ENCODE measurements at regions not wholly inside any gene's neighbourhood (a gene's known extent, or its start where the extent isn't known, plus 50 kb on each side); places are given as distances from the start of the nearest gene placed in this dataset.

- intact Hi-C loops (cut with DNase I; ENCODE audit: low total_unique reads) = no loop called here
Observed at GRCh38 chr22:47629791-47630655, 867.6 kb downstream of the TBC1D22A start.

GRCh38 chr22:47629273-47629711 is 866.8 kb downstream of the TBC1D22A start:
- no peaks in the 10 kb centered on the region for H3K36me3 ChIP-seq
- peaks cover 0 to 7% (median 2%) of the 10 kb centered on the region in 4 donors for H3K9me3 ChIP-seq
- no peak overlapping the region for H3K4me3 ChIP-seq
- intact Hi-C loops (cut with DNase I; ENCODE audit: low total_unique reads) = no loop called here
- H3K4me1 ChIP-seq = peaks cover 0 to 6% (median 0%) of the 10 kb centered on the region in 4 donors
- peaks cover 0 to 36% (median 0%) of the 10 kb centered on the region in 3 donors for H3K27me3 ChIP-seq
- DNase-seq = peak; percentile 23 to 36
- no peak overlapping the region for H3K27ac ChIP-seq
- 61 to 73% (median 68%) methylated on average over 11 to 18 of the region's 18 CpGs for whole genome bisulfite sequencing, 5 donors
- TF ChIP-seq EP300 (IDR thresholded peaks at IDR 0.05) (no peak), CTCF (IDR thresholded peaks at IDR 0.05) (no peak), POLR2A (IDR thresholded peaks at IDR 0.05) (no peak), POLR2AphosphoS5 (IDR thresholded peaks at IDR 0.05) (no peak)

More at GRCh38 chr22:47629791-47630655, 867.6 kb downstream of the TBC1D22A start:
- peak in 1 of 2 donors; percentile 3 for DNase-seq
- Histone ChIP-seq H3K4me1 (peaks cover 0 to 6% (median 0%) of the 10 kb centered on the region in 4 donors), H3K27me3 (peaks cover 0 to 41% (median 0%) of the 10 kb centered on the region in 3 donors), H3K36me3 (no peaks in the 10 kb centered on the region), H3K27ac (no peak overlapping the region), H3K4me3 (no peak overlapping the region), H3K9me3 (peaks cover 0 to 11% (median 2%) of the 10 kb centered on the region in 4 donors)
- WGBS, 5 donors = 58 to 79% (median 69%) methylated on average over 9 to 11 of the region's 11 CpGs
- TF ChIP-seq POLR2AphosphoS5 (IDR thresholded peaks at IDR 0.05) (no peak), CTCF (IDR thresholded peaks at IDR 0.05) (no peak), EP300 (IDR thresholded peaks at IDR 0.05) (no peak), POLR2A (IDR thresholded peaks at IDR 0.05) (no peak)

GRCh38 chr22:47628477-47629272 is 866.2 kb downstream of the TBC1D22A start:
- H3K27me3 ChIP-seq = peaks cover 0 to 37% (median 0%) of the 10 kb centered on the region in 3 donors
- peaks cover 0 to 6% (median 0%) of the 10 kb centered on the region in 4 donors for H3K4me1 ChIP-seq
- no peak overlapping the region for H3K27ac ChIP-seq
- DNase-seq = peak in 1 of 2 donors; percentile 13
- no peak overlapping the region for H3K4me3 ChIP-seq
- TF ChIP-seq POLR2A (IDR thresholded peaks at IDR 0.05) (no peak), EP300 (IDR thresholded peaks at IDR 0.05) (no peak), CTCF (IDR thresholded peaks at IDR 0.05) (no peak), POLR2AphosphoS5 (IDR thresholded peaks at IDR 0.05) (no peak)
- WGBS, 5 donors = 94 to 98% (median 95%) methylated on average over 17 of the region's 17 CpGs
- intact Hi-C loops (cut with DNase I; ENCODE audit: low total_unique reads) = no loop called here
- no peaks in the 10 kb centered on the region for H3K36me3 ChIP-seq
- H3K9me3 ChIP-seq = peaks cover 0 to under 1% (median under 1%) of the 10 kb centered on the region in 4 donors
